ENCODE measurements at regions not wholly inside any gene's neighbourhood (a gene's known extent, or its start where the extent isn't known, plus 50 kb on each side); places are given as distances from the start of the nearest gene placed in this dataset.

DNA sequence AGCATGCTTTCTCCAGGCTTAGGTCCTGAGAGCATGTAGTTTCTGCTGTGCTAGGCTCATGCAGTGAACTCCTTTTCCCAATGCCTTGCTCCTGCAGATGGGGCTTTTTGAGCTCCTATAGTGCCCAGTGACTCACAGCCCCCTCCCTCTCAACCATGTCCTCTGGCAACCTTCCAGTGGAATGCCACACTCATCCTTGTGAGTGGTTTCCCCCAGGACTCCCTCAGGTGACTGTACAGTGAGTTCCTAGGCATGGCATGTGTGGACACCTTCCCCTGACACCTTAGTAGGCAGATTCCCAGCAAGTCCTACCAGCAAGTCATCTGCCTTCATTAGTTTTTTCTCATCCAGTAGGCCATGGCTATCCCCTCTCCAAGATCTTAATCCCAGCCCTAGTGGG, 72.4 kb upstream of the CXCL14 start:
- Histone ChIP-seq H3K4me1 (peaks cover 0 to 2% (median 0%) of the 10 kb centered on the region in 6 donors), H3K27ac (no peak overlapping the region), H3K9me3 (no peaks in the 10 kb centered on the region), H3K27me3 (replicated peaks in 1 of 7) (peaks cover 0 to 21% (median 0%) of the 10 kb centered on the region in 7 donors), H3K4me3 (no peak overlapping the region), H3K36me3 (no peaks in the 10 kb centered on the region)
- intact Hi-C loops (cut with DNase I; ENCODE audit: low total_unique reads): no loop called here
- TF ChIP-seq POLR2AphosphoS5 (IDR thresholded peaks at IDR 0.05) (no peak), POLR2A (IDR thresholded peaks at IDR 0.05) (no peak)
- TF ChIP-seq, protein P1, sequence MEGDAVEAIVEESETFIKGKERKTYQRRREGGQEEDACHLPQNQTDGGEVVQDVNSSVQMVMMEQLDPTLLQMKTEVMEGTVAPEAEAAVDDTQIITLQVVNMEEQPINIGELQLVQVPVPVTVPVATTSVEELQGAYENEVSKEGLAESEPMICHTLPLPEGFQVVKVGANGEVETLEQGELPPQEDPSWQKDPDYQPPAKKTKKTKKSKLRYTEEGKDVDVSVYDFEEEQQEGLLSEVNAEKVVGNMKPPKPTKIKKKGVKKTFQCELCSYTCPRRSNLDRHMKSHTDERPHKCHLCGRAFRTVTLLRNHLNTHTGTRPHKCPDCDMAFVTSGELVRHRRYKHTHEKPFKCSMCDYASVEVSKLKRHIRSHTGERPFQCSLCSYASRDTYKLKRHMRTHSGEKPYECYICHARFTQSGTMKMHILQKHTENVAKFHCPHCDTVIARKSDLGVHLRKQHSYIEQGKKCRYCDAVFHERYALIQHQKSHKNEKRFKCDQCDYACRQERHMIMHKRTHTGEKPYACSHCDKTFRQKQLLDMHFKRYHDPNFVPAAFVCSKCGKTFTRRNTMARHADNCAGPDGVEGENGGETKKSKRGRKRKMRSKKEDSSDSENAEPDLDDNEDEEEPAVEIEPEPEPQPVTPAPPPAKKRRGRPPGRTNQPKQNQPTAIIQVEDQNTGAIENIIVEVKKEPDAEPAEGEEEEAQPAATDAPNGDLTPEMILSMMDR (IDR thresholded peaks at IDR 0.05 in 8 of 11, conservative IDR thresholded peaks at IDR 0.05 in 3 of 11): no peak
- DNase-seq: no peak

DNA sequence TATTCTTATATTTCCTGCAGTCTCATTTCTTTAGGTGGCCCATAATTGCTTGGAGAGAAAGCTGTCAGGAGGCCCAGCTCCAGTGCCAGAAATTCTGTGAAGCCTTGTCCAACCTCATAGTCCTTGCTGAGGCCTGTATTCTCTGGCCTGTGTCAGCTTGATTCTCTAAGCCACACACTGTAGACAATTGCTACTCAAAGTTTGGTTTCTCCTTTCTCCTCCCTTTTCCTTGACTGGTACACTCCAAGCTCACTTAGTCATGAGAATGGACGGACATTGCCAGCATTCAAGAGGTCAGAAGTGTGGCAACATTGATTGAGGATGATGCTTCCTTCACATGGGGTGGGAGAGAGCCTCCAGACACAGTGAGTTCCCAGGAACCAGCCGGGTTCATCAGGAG, 71.3 kb upstream of the CXCL14 start:
- H3K27ac ChIP-seq: no peak overlapping the region
- H3K4me3 ChIP-seq: no peak overlapping the region
- no peaks in the 10 kb centered on the region for H3K9me3 ChIP-seq
- H3K36me3 ChIP-seq: no peaks in the 10 kb centered on the region
- TF ChIP-seq, protein P1 (IDR thresholded peaks at IDR 0.05 in 8 of 11, conservative IDR thresholded peaks at IDR 0.05 in 3 of 11): no peak
- TF ChIP-seq POLR2AphosphoS5 (IDR thresholded peaks at IDR 0.05) (no peak), POLR2A (IDR thresholded peaks at IDR 0.05) (no peak)
- peaks cover 0 to 9% (median 0%) of the 10 kb centered on the region in 6 donors for H3K4me1 ChIP-seq
- 78 to 89% (median 80%) methylated on average over 2 of the region's 2 CpGs for WGBS, 5 donors
- no peak for DNase-seq
- peaks cover 0 to 10% (median 0%) of the 10 kb centered on the region in 7 donors for H3K27me3 ChIP-seq (replicated peaks in 1 of 7)
- intact Hi-C loops (cut with DNase I; ENCODE audit: low total_unique reads): no loop called here

- H3K27ac ChIP-seq: no peak overlapping the region
- H3K27me3 ChIP-seq (replicated peaks in 1 of 7): peaks cover 0 to 6% (median 0%) of the 10 kb centered on the region in 7 donors
- 87 to 98% (median 90%) methylated on average over 3 of the region's 3 CpGs for WGBS, 5 donors
- intact Hi-C loops (cut with DNase I; ENCODE audit: low total_unique reads): no loop called here
- H3K9me3 ChIP-seq: no peaks in the 10 kb centered on the region
- H3K4me1 ChIP-seq: peaks cover 0 to 9% (median 0%) of the 10 kb centered on the region in 6 donors
- TF ChIP-seq POLR2A (IDR thresholded peaks at IDR 0.05) (no peak), POLR2AphosphoS5 (IDR thresholded peaks at IDR 0.05) (no peak)
- TF ChIP-seq, protein P1 (IDR thresholded peaks at IDR 0.05 in 8 of 11, conservative IDR thresholded peaks at IDR 0.05 in 3 of 11): no peak
- no peak overlapping the region for H3K4me3 ChIP-seq
- no peak for DNase-seq
- no peaks in the 10 kb centered on the region for H3K36me3 ChIP-seq
Measured at GRCh38 chr5:135649435-135649834, 70.6 kb upstream of the CXCL14 start.

GRCh38 chr5:135648116-135648515, 69.3 kb upstream of the CXCL14 start:
- no peak for DNase-seq
- TF ChIP-seq POLR2AphosphoS5 (IDR thresholded peaks at IDR 0.05): no peak
- no peak for TF ChIP-seq POLR2A (IDR thresholded peaks at IDR 0.05)
- TF ChIP-seq, protein P1 (IDR thresholded peaks at IDR 0.05 in 8 of 11, conservative IDR thresholded peaks at IDR 0.05 in 3 of 11): no peak
- 65 to 85% (median 78%) methylated on average over 2 of the region's 2 CpGs for WGBS, 5 donors

More at GRCh38 chr5:135648116-135648515, 69.3 kb upstream of the CXCL14 start:
- H3K9me3 ChIP-seq: no peaks in the 10 kb centered on the region
- H3K4me1 ChIP-seq: peaks cover 0 to 9% (median 0%) of the 10 kb centered on the region in 6 donors
- H3K27ac ChIP-seq: no peak overlapping the region
- peaks cover 0 to 4% (median 0%) of the 10 kb centered on the region in 7 donors for H3K27me3 ChIP-seq (replicated peaks in 1 of 7)
- no peak overlapping the region for H3K4me3 ChIP-seq
- H3K36me3 ChIP-seq: no peaks in the 10 kb centered on the region
- intact Hi-C loops (cut with DNase I; ENCODE audit: low total_unique reads): no loop called here
